T47D (cell line): ENCODE measurements at regions not wholly inside any gene's neighbourhood (a gene's known extent, or its start where the extent isn't known, plus 50 kb on each side); places are given as distances from the start of the nearest gene placed in this dataset.

Experiments
- DNase-seq, 2 experiments: peaks; one replicate each; pipeline versions ENCODE4 v3.0.0 to v3.0.0-alpha.2; 2011 to 2012; ENCODE audit warnings: low read depth in 1 of 2, low spot score in 1 of 2
- JUND ChIP-seq: IDR thresholded peaks from 2 replicates; pipeline ENCODE4 v1.6.1; 2012; ENCODE audit warnings: low read depth
- in situ Hi-C: cut with HindIII; loops from 2 replicates; pipeline ENCODE4 v1.10.0; 2016; ENCODE audit warnings: low sequenced_read_pairs, low pct_unique_long_range_greater_than_20kb

- TF ChIP-seq JUND = no peak
- in situ Hi-C loops = no loop called here
- DNase-seq = no peak
Observed at GRCh38 chr2:16010011-16010410, 69.7 kb downstream of the MYCN start.

GRCh38 chr2:16009560-16009959 lies 69.2 kb downstream of the MYCN start:
- TF ChIP-seq JUND = no peak
- in situ Hi-C loops = no loop called here
- DNase-seq = no peak

- in situ Hi-C loops = no loop called here
- DNase-seq = peak in 1 of 2 experiments; percentile 22
Observed at GRCh38 chr2:16008856-16009255, 68.5 kb downstream of the MYCN start.

GRCh38 chr2:16008331-16008850 lies 68.0 kb downstream of the MYCN start:
- in situ Hi-C loops = no loop called here

More at GRCh38 chr2:16008856-16009255, 68.5 kb downstream of the MYCN start:
- no peak for TF ChIP-seq JUND

GRCh38 chr2:16007167-16007934 lies 67.0 kb downstream of the MYCN start:
- in situ Hi-C loops = no loop called here
- TF ChIP-seq JUND = no peak
- DNase-seq = no peak

More at GRCh38 chr2:16008331-16008850, 68.0 kb downstream of the MYCN start:
- TF ChIP-seq JUND = no peak
- no peak for DNase-seq

GRCh38 chr2:16006537-16007166 lies 66.3 kb downstream of the MYCN start:
- in situ Hi-C loops = no loop called here
- no peak for DNase-seq
- no peak for TF ChIP-seq JUND

- no peak for TF ChIP-seq JUND
- DNase-seq = no peak
- in situ Hi-C loops = no loop called here
Observed at GRCh38 chr2:16005816-16006536, 65.6 kb downstream of the MYCN start.

GRCh38 chr2:16005389-16005788 lies 65.0 kb downstream of the MYCN start:
- DNase-seq = no peak
- in situ Hi-C loops = no loop called here
- TF ChIP-seq JUND = no peak

- TF ChIP-seq JUND = no peak
- in situ Hi-C loops = no loop called here
- DNase-seq = no peak
Observed at GRCh38 chr2:16003809-16004208, 63.5 kb downstream of the MYCN start.

GRCh38 chr2:16003152-16003551 lies 62.8 kb downstream of the MYCN start:
- no peak for DNase-seq
- in situ Hi-C loops = no loop called here

GRCh38 chr2:16002575-16002974 lies 62.2 kb downstream of the MYCN start:
- in situ Hi-C loops = no loop called here
- TF ChIP-seq JUND = no peak
- no peak for DNase-seq

More at GRCh38 chr2:16003152-16003551, 62.8 kb downstream of the MYCN start:
- no peak for TF ChIP-seq JUND

GRCh38 chr2:16002144-16002543 lies 61.8 kb downstream of the MYCN start:
- TF ChIP-seq JUND = no peak
- in situ Hi-C loops = no loop called here
- no peak for DNase-seq

- in situ Hi-C loops = no loop called here
- no peak for DNase-seq
- no peak for TF ChIP-seq JUND
Observed at GRCh38 chr2:16000642-16001041, 60.3 kb downstream of the MYCN start.
